GM18861 (cell line): ENCODE measurements at regions not wholly inside any gene's neighbourhood (a gene's known extent, or its start where the extent isn't known, plus 50 kb on each side); places are given as distances from the start of the nearest gene placed in this dataset.
A peak's percentile ranks its signal among the peaks of the same experiment; 100 is the strongest.

ENCODE experiments used
- ATAC-seq: cut with Tn5 transposase; IDR thresholded peaks from one replicate; pipeline ENCODE4 v1.9.1; 2021; ENCODE audit not compliant: unreplicated experiment

GRCh38 chr12:4137015-4137414 lies 136.5 kb upstream of the CCND2 start:
- no peak for ATAC-seq

- ATAC-seq = peak; percentile 55
Measured at GRCh38 chr12:4135919-4136605, 137.5 kb upstream of the CCND2 start.

- no peak for ATAC-seq
Measured at GRCh38 chr12:4134448-4135263, 138.9 kb upstream of the CCND2 start.

- ATAC-seq = no peak
Measured at GRCh38 chr12:4133636-4134447, 139.7 kb upstream of the CCND2 start.

- ATAC-seq = no peak
Measured at GRCh38 chr12:4133029-4133428, 140.5 kb upstream of the CCND2 start.

GRCh38 chr12:4121506-4122020 lies 152.0 kb upstream of the CCND2 start:
- no peak for ATAC-seq

- no peak for ATAC-seq
Measured at GRCh38 chr12:4120316-4120917, 153.1 kb upstream of the CCND2 start.

- peak; percentile 77 for ATAC-seq
Measured at GRCh38 chr12:4119157-4119761, 154.3 kb upstream of the CCND2 start.

GRCh38 chr12:4118601-4119156 lies 154.9 kb upstream of the CCND2 start:
- ATAC-seq = peak; percentile 0

GRCh38 chr12:4118017-4118510 lies 155.5 kb upstream of the CCND2 start:
- ATAC-seq = peak; percentile 33

GRCh38 chr12:4117386-4118016 lies 156.1 kb upstream of the CCND2 start:
- ATAC-seq = no peak

GRCh38 chr12:4116251-4117111 lies 157.1 kb upstream of the CCND2 start:
- ATAC-seq = no peak

GRCh38 chr12:4115570-4115969 lies 158.0 kb upstream of the CCND2 start:
- ATAC-seq = no peak

- no peak for ATAC-seq
Measured at GRCh38 chr12:4114986-4115385, 158.6 kb upstream of the CCND2 start.

- no peak for ATAC-seq
Measured at GRCh38 chr12:4112734-4113325, 160.7 kb upstream of the CCND2 start.

- no peak for ATAC-seq
Measured at GRCh38 chr12:4112290-4112689, 161.3 kb upstream of the CCND2 start.

GRCh38 chr12:4111010-4111409 lies 162.6 kb upstream of the CCND2 start:
- ATAC-seq = no peak

GRCh38 chr12:4109826-4110225 lies 163.7 kb upstream of the CCND2 start:
- ATAC-seq = no peak
